Fibroblast of lung (primary cell): ENCODE measurements at regions not wholly inside any gene's neighbourhood (a gene's known extent, or its start where the extent isn't known, plus 50 kb on each side); places are given as distances from the start of the nearest gene placed in this dataset.

ENCODE experiments used
- DNase-seq, 2 donors: peaks; one replicate each; pipeline versions ENCODE4 v3.0.0 to v3.0.0-alpha.2; 2010; ENCODE audit warnings: low read depth in 2 of 2
- H2AFZ ChIP-seq: 2 replicates; pipeline ENCODE4 v1.5.1; 2012; ENCODE audit warnings: low read length, control low read depth, inconsistent platforms
- H3K27ac ChIP-seq: 2 replicates; pipeline ENCODE4 v1.5.1; 2011; ENCODE audit warnings: low read length, control low read depth; ENCODE audit not compliant: insufficient read depth
- H3K27me3 ChIP-seq: 2 replicates; pipeline ENCODE4 v1.5.1; 2011; ENCODE audit warnings: mild to moderate bottlenecking, low read length; ENCODE audit not compliant: control insufficient read depth, insufficient read depth
- H3K36me3 ChIP-seq: 2 replicates; pipeline ENCODE4 v1.5.1; 2011; ENCODE audit warnings: low read length; ENCODE audit not compliant: control insufficient read depth, insufficient read depth
- H3K4me1 ChIP-seq: 2 replicates; pipeline ENCODE4 v1.5.1; 2011; ENCODE audit warnings: low read length; ENCODE audit not compliant: control insufficient read depth, insufficient read depth; ENCODE audit errors: extremely low read depth
- H3K4me2 ChIP-seq: 2 replicates; pipeline ENCODE4 v1.5.1; 2011; ENCODE audit warnings: low read length, control low read depth; ENCODE audit not compliant: insufficient read depth; ENCODE audit errors: extremely low read depth
- H3K4me3 ChIP-seq, 4 experiments: fragments of 200-600 bp in 1 of 4; sonication (generic) in 1 of 4; replicated peaks in 1 of 4; 2 replicates each; pipeline ENCODE4 v1.5.1; 2011 to 2016; ENCODE audit warnings: low read length in 4 of 4, low read depth in 3 of 4, mild to moderate bottlenecking in 3 of 4, control low read depth in 2 of 4, inconsistent platforms in 1 of 4, mixed read lengths in 1 of 4; ENCODE audit not compliant: insufficient read depth in 1 of 4; ENCODE audit errors: control extremely low read depth in 1 of 4
- H3K79me2 ChIP-seq: 2 replicates; pipeline ENCODE4 v1.5.1; 2012; ENCODE audit warnings: mild to moderate bottlenecking, low read length, inconsistent platforms; ENCODE audit not compliant: control insufficient read depth, insufficient read depth
- H3K9ac ChIP-seq: 2 replicates; pipeline ENCODE4 v1.5.1; 2011; ENCODE audit warnings: mild to moderate bottlenecking, low read length, control low read depth; ENCODE audit not compliant: insufficient read depth
- H3K9me3 ChIP-seq: 2 replicates; pipeline ENCODE4 v1.5.1; 2012; ENCODE audit warnings: low read depth, low read length; ENCODE audit not compliant: control insufficient read depth, insufficient read depth
- H4K20me1 ChIP-seq: 2 replicates; pipeline ENCODE4 v1.5.1; 2011; ENCODE audit warnings: low read length; ENCODE audit not compliant: control insufficient read depth, insufficient read depth; ENCODE audit errors: extremely low read depth
- EZH2 ChIP-seq: IDR thresholded peaks from 2 replicates; pipeline ENCODE4 v1.5.1; 2012; ENCODE audit warnings: low read length, control low read depth, mild to moderate bottlenecking; ENCODE audit errors: missing control alignments
- TF ChIP-seq, protein P1 (sequence below), 2 donors: IDR thresholded peaks in 1 of 2; conservative IDR thresholded peaks in 1 of 2; 1 replicate in 1 of 2; 2 replicates in 1 of 2; pipeline ENCODE4 v1.5.1; 2011 to 2012; ENCODE audit warnings: low read length in 2 of 2, control low read depth in 1 of 2, inconsistent platforms in 1 of 2, low read depth in 1 of 2, mild to moderate bottlenecking in 1 of 2

DNA sequence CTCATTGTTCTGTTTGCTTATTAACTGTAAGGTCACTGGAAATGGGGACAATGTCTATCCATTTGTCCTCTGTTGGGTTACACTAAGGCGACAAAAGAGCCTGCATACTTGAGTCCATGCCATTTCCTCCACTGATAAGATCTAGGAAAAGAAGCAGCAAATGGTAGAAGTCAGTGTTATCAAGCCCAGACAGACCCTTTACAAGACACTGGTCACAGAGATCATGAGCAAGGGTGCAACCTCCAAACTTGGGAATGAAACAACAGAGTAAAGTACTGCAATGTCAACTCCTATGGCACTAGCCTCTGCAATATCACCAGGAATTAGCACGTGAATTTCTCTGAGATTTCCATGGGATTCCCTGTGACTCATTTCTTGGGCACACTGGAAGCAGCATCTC lies 126.9 kb downstream of the ID4 start:
- no peak overlapping the region for H3K4me2 ChIP-seq
- H3K27me3 ChIP-seq, result no peaks in the 10 kb centered on the region
- TF ChIP-seq, protein P1, sequence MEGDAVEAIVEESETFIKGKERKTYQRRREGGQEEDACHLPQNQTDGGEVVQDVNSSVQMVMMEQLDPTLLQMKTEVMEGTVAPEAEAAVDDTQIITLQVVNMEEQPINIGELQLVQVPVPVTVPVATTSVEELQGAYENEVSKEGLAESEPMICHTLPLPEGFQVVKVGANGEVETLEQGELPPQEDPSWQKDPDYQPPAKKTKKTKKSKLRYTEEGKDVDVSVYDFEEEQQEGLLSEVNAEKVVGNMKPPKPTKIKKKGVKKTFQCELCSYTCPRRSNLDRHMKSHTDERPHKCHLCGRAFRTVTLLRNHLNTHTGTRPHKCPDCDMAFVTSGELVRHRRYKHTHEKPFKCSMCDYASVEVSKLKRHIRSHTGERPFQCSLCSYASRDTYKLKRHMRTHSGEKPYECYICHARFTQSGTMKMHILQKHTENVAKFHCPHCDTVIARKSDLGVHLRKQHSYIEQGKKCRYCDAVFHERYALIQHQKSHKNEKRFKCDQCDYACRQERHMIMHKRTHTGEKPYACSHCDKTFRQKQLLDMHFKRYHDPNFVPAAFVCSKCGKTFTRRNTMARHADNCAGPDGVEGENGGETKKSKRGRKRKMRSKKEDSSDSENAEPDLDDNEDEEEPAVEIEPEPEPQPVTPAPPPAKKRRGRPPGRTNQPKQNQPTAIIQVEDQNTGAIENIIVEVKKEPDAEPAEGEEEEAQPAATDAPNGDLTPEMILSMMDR (conservative IDR thresholded peaks at IDR 0.05 in 1 of 2, IDR thresholded peaks at IDR 0.05 in 1 of 2; ENCODE audit: low read depth in 1 of 2, low read length in 2 of 2), result no peak
- TF ChIP-seq EZH2, result no peak
- no peaks in the 10 kb centered on the region for H3K9me3 ChIP-seq
- H3K4me1 ChIP-seq, result no peaks in the 10 kb centered on the region
- H3K36me3 ChIP-seq, result no peaks in the 10 kb centered on the region
- H4K20me1 ChIP-seq, result no peaks in the 10 kb centered on the region
- DNase-seq, result no peak
- no peak overlapping the region for H2AFZ ChIP-seq
- H3K79me2 ChIP-seq, result no peaks in the 10 kb centered on the region
- H3K4me3 ChIP-seq, result no peak overlapping the region
- no peak overlapping the region for H3K27ac ChIP-seq
- H3K9ac ChIP-seq, result no peak overlapping the region

DNA sequence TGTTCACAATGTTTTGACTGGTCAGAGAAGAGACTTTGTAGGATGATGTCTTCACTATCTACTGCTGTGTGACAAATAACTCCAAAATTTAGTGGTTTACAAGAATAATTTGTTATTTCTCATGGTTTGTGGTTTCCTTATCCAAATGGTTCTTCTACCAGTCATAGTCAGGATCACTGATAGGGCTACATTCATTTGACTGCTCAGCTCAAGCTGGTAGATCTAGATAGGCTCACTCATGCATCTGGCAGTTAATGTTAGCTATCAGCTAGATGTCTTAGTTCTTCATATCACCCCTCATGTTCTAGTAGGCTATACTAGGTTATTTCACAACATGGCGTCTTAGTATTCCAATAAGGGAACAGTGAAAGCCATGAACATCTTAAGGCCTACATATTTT lies 131.0 kb downstream of the ID4 start:
- H3K4me3 ChIP-seq, result no peak overlapping the region
- H3K4me2 ChIP-seq, result no peak overlapping the region
- no peak overlapping the region for H3K27ac ChIP-seq
- TF ChIP-seq, protein P1 (conservative IDR thresholded peaks at IDR 0.05 in 1 of 2, IDR thresholded peaks at IDR 0.05 in 1 of 2; ENCODE audit: low read depth in 1 of 2, low read length in 2 of 2), result no peak
- TF ChIP-seq EZH2, result no peak
- no peaks in the 10 kb centered on the region for H3K4me1 ChIP-seq
- no peaks in the 10 kb centered on the region for H3K27me3 ChIP-seq
- no peak overlapping the region for H3K9ac ChIP-seq
- H3K9me3 ChIP-seq, result no peaks in the 10 kb centered on the region
- no peaks in the 10 kb centered on the region for H3K36me3 ChIP-seq
- peak in 1 of 2 donors; percentile 0 for DNase-seq
- H2AFZ ChIP-seq, result no peak overlapping the region
- no peaks in the 10 kb centered on the region for H4K20me1 ChIP-seq
- H3K79me2 ChIP-seq, result no peaks in the 10 kb centered on the region

DNA sequence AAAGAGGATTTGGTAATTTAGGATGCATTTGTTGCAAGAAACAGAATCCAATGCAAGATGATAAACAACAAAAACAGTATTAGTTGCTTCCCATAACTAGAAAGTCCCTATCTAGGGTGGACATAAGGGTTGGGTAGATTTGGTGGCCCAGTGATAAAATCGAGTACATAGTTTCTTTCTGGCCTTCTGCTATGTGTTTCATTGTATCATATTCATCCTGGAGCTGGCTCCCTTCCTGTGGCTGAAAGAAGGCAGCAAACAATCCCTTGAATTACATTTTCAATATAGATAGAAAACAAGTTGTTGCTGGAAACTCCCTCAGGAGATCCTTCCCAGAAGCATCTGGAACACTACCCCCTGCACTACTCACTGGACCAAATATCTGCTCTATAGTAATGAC lies 135.1 kb downstream of the ID4 start:
- Histone ChIP-seq H3K79me2 (no peaks in the 10 kb centered on the region), H4K20me1 (no peaks in the 10 kb centered on the region), H3K27me3 (no peaks in the 10 kb centered on the region), H3K36me3 (no peaks in the 10 kb centered on the region), H3K4me3 (no peak overlapping the region), H2AFZ (no peak overlapping the region), H3K4me2 (no peak overlapping the region), H3K4me1 (no peaks in the 10 kb centered on the region), H3K9me3 (no peaks in the 10 kb centered on the region), H3K9ac (no peak overlapping the region), H3K27ac (no peak overlapping the region)
- no peak for DNase-seq
- TF ChIP-seq, protein P1 (conservative IDR thresholded peaks at IDR 0.05 in 1 of 2, IDR thresholded peaks at IDR 0.05 in 1 of 2; ENCODE audit: low read depth in 1 of 2, low read length in 2 of 2), result no peak
- no peak for TF ChIP-seq EZH2
